H9 (cell line): ENCODE measurements at regions not wholly inside any gene's neighbourhood (a gene's known extent, or its start where the extent isn't known, plus 50 kb on each side); places are given as distances from the start of the nearest gene placed in this dataset.

Experiments
- DNase-seq: peaks from one replicate; pipeline ENCODE4 v3.0.0-alpha.2; 2017
- H2AFZ ChIP-seq: one replicate; pipeline ENCODE4 v1.6.1; 2013; ENCODE audit warnings: mild to moderate bottlenecking, low read length, control low read depth, moderate library complexity
- H2AK5ac ChIP-seq: 2 replicates; pipeline ENCODE4 v1.6.1; 2013; ENCODE audit warnings: low read length, control low read depth, mixed read lengths; ENCODE audit not compliant: insufficient read length
- H2BK120ac ChIP-seq: one replicate; pipeline ENCODE4 v1.6.1; 2013; ENCODE audit warnings: low read depth, mild to moderate bottlenecking, low read length, control low read depth, inconsistent platforms; ENCODE audit not compliant: poor library complexity, severe bottlenecking
- H2BK12ac ChIP-seq: 2 replicates; pipeline ENCODE4 v1.6.1; 2013; ENCODE audit warnings: low read length, control low read depth, mixed read lengths, low read depth; ENCODE audit not compliant: insufficient read length
- H2BK15ac ChIP-seq: 2 replicates; pipeline ENCODE4 v1.6.1; 2013; ENCODE audit warnings: low read depth, low read length, control low read depth
- H2BK20ac ChIP-seq: one replicate; pipeline ENCODE4 v1.6.1; 2013; ENCODE audit warnings: low read depth, mild to moderate bottlenecking, low read length, control low read depth, inconsistent platforms; ENCODE audit not compliant: poor library complexity, severe bottlenecking
- H2BK5ac ChIP-seq: 2 replicates; pipeline ENCODE4 v1.6.1; 2013; ENCODE audit warnings: low read length, control low read depth, mixed read lengths; ENCODE audit not compliant: insufficient read length
- H3K14ac ChIP-seq: 2 replicates; pipeline ENCODE4 v1.6.1; 2013; ENCODE audit warnings: low read length, control low read depth; ENCODE audit not compliant: insufficient read depth
- H3K18ac ChIP-seq: 2 replicates; pipeline ENCODE4 v1.6.1; 2013; ENCODE audit warnings: low read depth, mild to moderate bottlenecking, mixed read lengths, low read length, control low read depth; ENCODE audit not compliant: insufficient read length
- H3K23ac ChIP-seq: 2 replicates; pipeline ENCODE4 v1.6.1; 2013; ENCODE audit warnings: low read length, control low read depth, mixed read lengths, low read depth; ENCODE audit not compliant: insufficient read length
- H3K23me2 ChIP-seq: 2 replicates; pipeline ENCODE4 v1.6.1; 2013; ENCODE audit warnings: low read depth, mild to moderate bottlenecking, mixed read lengths, low read length, control low read depth; ENCODE audit not compliant: insufficient read length, poor library complexity, severe bottlenecking
- H3K27ac ChIP-seq: 2 replicates; pipeline ENCODE4 v1.5.1; 2013; ENCODE audit warnings: low read length, control low read depth, mixed read lengths, low read depth; ENCODE audit not compliant: insufficient read length
- H3K27me3 ChIP-seq: 2 replicates; pipeline ENCODE4 v1.6.1; 2013; ENCODE audit warnings: low read length, control low read depth, inconsistent platforms; ENCODE audit not compliant: insufficient read depth
- H3K4ac ChIP-seq: 2 replicates; pipeline ENCODE4 v1.6.1; 2013; ENCODE audit warnings: low read depth, mild to moderate bottlenecking, control low read depth, inconsistent platforms, low read length, moderate library complexity
- H3K4me1 ChIP-seq: 2 replicates; pipeline ENCODE4 v1.6.1; 2013; ENCODE audit warnings: low read length, control low read depth, inconsistent platforms; ENCODE audit not compliant: insufficient read depth
- H3K4me2 ChIP-seq: 2 replicates; pipeline ENCODE4 v1.6.1; 2013; ENCODE audit warnings: low read length, control low read depth, mixed read lengths; ENCODE audit not compliant: insufficient read length, insufficient read depth
- H3K56ac ChIP-seq: 2 replicates; pipeline ENCODE4 v1.6.1; 2013; ENCODE audit warnings: low read depth, mild to moderate bottlenecking, mixed read lengths, low read length, control low read depth; ENCODE audit not compliant: insufficient read length
- H3K79me1 ChIP-seq: 2 replicates; pipeline ENCODE4 v1.6.1; 2013; ENCODE audit warnings: low read depth, mild to moderate bottlenecking, moderate library complexity, low read length, control low read depth, inconsistent platforms; ENCODE audit not compliant: insufficient read depth, poor library complexity, severe bottlenecking
- H3K79me2 ChIP-seq: 2 replicates; pipeline ENCODE4 v1.6.1; 2013; ENCODE audit warnings: low read length, control low read depth, inconsistent platforms; ENCODE audit not compliant: insufficient read depth
- H3K9ac ChIP-seq: 2 replicates; pipeline ENCODE4 v1.6.1; 2013; ENCODE audit warnings: low read length, control low read depth, mixed read lengths; ENCODE audit not compliant: insufficient read length; ENCODE audit errors: extremely low read depth
- H3K9me3 ChIP-seq: one replicate; pipeline ENCODE4 v1.6.1; 2013; ENCODE audit warnings: low read depth, low read length, inconsistent platforms; ENCODE audit not compliant: control insufficient read depth
- H3T11ph ChIP-seq: one replicate; pipeline ENCODE4 v1.6.1; 2013; ENCODE audit warnings: mild to moderate bottlenecking, low read length, control low read depth, inconsistent platforms
- H4K20me1 ChIP-seq: one replicate; pipeline ENCODE4 v1.6.1; 2013; ENCODE audit not compliant: control insufficient read depth, insufficient read length, insufficient read depth
- H4K5ac ChIP-seq: 2 replicates; pipeline ENCODE4 v1.6.1; 2013; ENCODE audit warnings: low read depth, mild to moderate bottlenecking, mixed read lengths, low read length, control low read depth; ENCODE audit not compliant: insufficient read length
- H4K8ac ChIP-seq: replicated peaks from 2 replicates; pipeline ENCODE4 v1.6.1; 2013; ENCODE audit warnings: low read length, control low read depth, mixed read lengths, low read depth; ENCODE audit not compliant: insufficient read length
- H4K91ac ChIP-seq: 2 replicates; pipeline ENCODE4 v1.6.1; 2013; ENCODE audit warnings: low read depth, mild to moderate bottlenecking, moderate library complexity, mixed read lengths, low read length, control low read depth; ENCODE audit not compliant: insufficient read length
- H3K27ac Mint-ChIP-seq, 3 experiments: 2 replicates in 2 of 3; 3 replicates in 1 of 3; pipeline ENCODE4 v1.8.0; 2020 to 2021; ENCODE audit warnings: mixed read lengths in 3 of 3, mild to moderate bottlenecking in 1 of 3, moderate library complexity in 1 of 3
- H3K27me3 Mint-ChIP-seq: 2 replicates; pipeline ENCODE4 v1.8.0; 2021; ENCODE audit warnings: low read depth, mild to moderate bottlenecking, moderate library complexity, mixed read lengths
- H3K36me3 Mint-ChIP-seq, 3 experiments: 2 replicates in 2 of 3; 3 replicates in 1 of 3; pipeline ENCODE4 v1.8.0; 2020 to 2021; ENCODE audit warnings: low read depth in 3 of 3, mixed read lengths in 3 of 3; ENCODE audit not compliant: insufficient read depth in 1 of 3
- H3K4me1 Mint-ChIP-seq, 2 experiments: 2 replicates each; pipeline ENCODE4 v1.8.0; 2020; ENCODE audit warnings: mixed read lengths in 2 of 2
- H3K4me3 Mint-ChIP-seq, 2 experiments: 2 replicates in 1 of 2; 3 replicates in 1 of 2; pipeline ENCODE4 v1.8.0; 2020 to 2021; ENCODE audit warnings: mild to moderate bottlenecking in 2 of 2, mixed read lengths in 2 of 2, moderate library complexity in 1 of 2
- H3K9me3 Mint-ChIP-seq, 2 experiments: 2 replicates in 1 of 2; 3 replicates in 1 of 2; pipeline ENCODE4 v1.8.0; 2020; ENCODE audit warnings: mild to moderate bottlenecking in 2 of 2, mixed read lengths in 2 of 2, moderate library complexity in 1 of 2
- WGBS: extraction: QIAGEN DNeasy Blood & Tissue Kit; methylation state at CpG from one replicate; pipeline ENCODE4 v1.1.7; 2013; ENCODE audit warnings: missing lambda C conversion rate, low lambda C conversion rate, mixed read lengths; ENCODE audit not compliant: insufficient read length; ENCODE audit errors: extremely low coverage; 5-methylcytosine and 5-hydroxymethylcytosine counted together
- TF ChIP-seq, protein P1 (sequence below): fragments of 200-600 bp; sonication (generic); conservative IDR thresholded peaks from 3 replicates; pipeline ENCODE4 v1.8.0; 2021; ENCODE audit warnings: antibody characterized with exemption, mild to moderate bottlenecking

- Mint-ChIP-seq H3K36me3 (no peaks in the 10 kb centered on the region; a peak in 1 of 7 replicates), H3K4me1 (peaks cover 26 to 30% of the 10 kb centered on the region in 2 experiments), H3K27ac (peak overlapping the region in 2 of 3 experiments; percentile 30 to 45; a peak in 3 of 7 replicates), H3K4me3 (no peak overlapping the region), H3K9me3 (peaks cover 0 to 14% of the 10 kb centered on the region in 2 experiments; a peak in 3 of 5 replicates), H3K27me3 (peaks cover 7% of the 10 kb centered on the region)
- no peak for DNase-seq
- Histone ChIP-seq H3T11ph (no peak overlapping the region), H4K5ac (no peak overlapping the region), H2BK15ac (no peak overlapping the region), H3K14ac (no peak overlapping the region), H3K4me1 (peaks cover 6% of the 10 kb centered on the region), H2BK20ac (no peak overlapping the region), H4K20me1 (no peaks in the 10 kb centered on the region), H3K79me2 (no peaks in the 10 kb centered on the region), H2AFZ (no peak overlapping the region), H3K9me3 (no peaks in the 10 kb centered on the region), H2BK12ac (no peak overlapping the region), H3K79me1 (no peaks in the 10 kb centered on the region), H3K27me3 (no peaks in the 10 kb centered on the region), H3K23ac (no peak overlapping the region), H3K4me2 (no peak overlapping the region), H3K4ac (no peak overlapping the region), H4K8ac (no peak overlapping the region), H4K91ac (no peak overlapping the region), H2BK5ac (no peak overlapping the region), H3K18ac (no peak overlapping the region), H3K27ac (no peak overlapping the region), H3K56ac (no peak overlapping the region), H3K9ac (no peak overlapping the region), H2AK5ac (no peak overlapping the region), H2BK120ac (no peak overlapping the region), H3K23me2 (no peaks in the 10 kb centered on the region)
- WGBS, result no CpG with 5 or more reads among the region's 22 CpGs
- TF ChIP-seq, protein P1, sequence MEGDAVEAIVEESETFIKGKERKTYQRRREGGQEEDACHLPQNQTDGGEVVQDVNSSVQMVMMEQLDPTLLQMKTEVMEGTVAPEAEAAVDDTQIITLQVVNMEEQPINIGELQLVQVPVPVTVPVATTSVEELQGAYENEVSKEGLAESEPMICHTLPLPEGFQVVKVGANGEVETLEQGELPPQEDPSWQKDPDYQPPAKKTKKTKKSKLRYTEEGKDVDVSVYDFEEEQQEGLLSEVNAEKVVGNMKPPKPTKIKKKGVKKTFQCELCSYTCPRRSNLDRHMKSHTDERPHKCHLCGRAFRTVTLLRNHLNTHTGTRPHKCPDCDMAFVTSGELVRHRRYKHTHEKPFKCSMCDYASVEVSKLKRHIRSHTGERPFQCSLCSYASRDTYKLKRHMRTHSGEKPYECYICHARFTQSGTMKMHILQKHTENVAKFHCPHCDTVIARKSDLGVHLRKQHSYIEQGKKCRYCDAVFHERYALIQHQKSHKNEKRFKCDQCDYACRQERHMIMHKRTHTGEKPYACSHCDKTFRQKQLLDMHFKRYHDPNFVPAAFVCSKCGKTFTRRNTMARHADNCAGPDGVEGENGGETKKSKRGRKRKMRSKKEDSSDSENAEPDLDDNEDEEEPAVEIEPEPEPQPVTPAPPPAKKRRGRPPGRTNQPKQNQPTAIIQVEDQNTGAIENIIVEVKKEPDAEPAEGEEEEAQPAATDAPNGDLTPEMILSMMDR, result no peak
Observed at GRCh38 chr16:54344646-54345630, 58.4 kb upstream of the IRX3 start.
